HG02938 (cell line): ENCODE measurements at regions not wholly inside any gene's neighbourhood (a gene's known extent, or its start where the extent isn't known, plus 50 kb on each side); places are given as distances from the start of the nearest gene placed in this dataset.
"Not testable (repeated sequence)": the region's sequence is repeated elsewhere in the genome, so short reads cannot be mapped to it uniquely, and the experiment has no call there.

Experiments
- ATAC-seq: cut with Tn5 transposase; IDR thresholded peaks from one replicate; pipeline ENCODE4 v1.9.1; 2021; ENCODE audit warnings: mild to moderate bottlenecking, moderate library complexity; ENCODE audit not compliant: unreplicated experiment

GRCh38 chr13:40344270-40345148 is 321.9 kb downstream of the FOXO1 start:
- ATAC-seq, result no peak

GRCh38 chr13:40345149-40345514 is 321.3 kb downstream of the FOXO1 start:
- ATAC-seq, result no peak

GRCh38 chr13:40345654-40346372 is 320.6 kb downstream of the FOXO1 start:
- no peak for ATAC-seq

- no peak for ATAC-seq
Measured at GRCh38 chr13:40346592-40346991, 319.8 kb downstream of the FOXO1 start.

GRCh38 chr13:40348096-40348679 is 318.3 kb downstream of the FOXO1 start:
- ATAC-seq, result no peak

- no peak for ATAC-seq
Measured at GRCh38 chr13:40350283-40350992, 316.0 kb downstream of the FOXO1 start.

- no peak for ATAC-seq
Measured at GRCh38 chr13:40351537-40352379, 314.7 kb downstream of the FOXO1 start.

- no peak for ATAC-seq
Measured at GRCh38 chr13:40352380-40352778, 314.1 kb downstream of the FOXO1 start.

GRCh38 chr13:40352802-40353562 is 313.5 kb downstream of the FOXO1 start:
- ATAC-seq, result no peak

GRCh38 chr13:40355126-40355724 is 311.2 kb downstream of the FOXO1 start:
- ATAC-seq, result no peak

GRCh38 chr13:40356011-40356410 is 310.4 kb downstream of the FOXO1 start:
- no peak for ATAC-seq

GRCh38 chr13:40356458-40356857 is 310.0 kb downstream of the FOXO1 start:
- not testable (repeated sequence) for ATAC-seq

- ATAC-seq, result no peak
Measured at GRCh38 chr13:40362502-40362901, 303.9 kb downstream of the FOXO1 start.

GRCh38 chr13:40363653-40364052 is 302.8 kb downstream of the FOXO1 start:
- no peak for ATAC-seq

GRCh38 chr13:40366119-40366518 is 300.3 kb downstream of the FOXO1 start:
- ATAC-seq, result no peak

- no peak for ATAC-seq
Measured at GRCh38 chr13:40368127-40368891, 298.1 kb downstream of the FOXO1 start.

GRCh38 chr13:40370661-40371060 is 295.8 kb downstream of the FOXO1 start:
- no peak for ATAC-seq

- ATAC-seq, result no peak
Measured at GRCh38 chr13:40371531-40372125, 294.8 kb downstream of the FOXO1 start.
